Neural progenitor cell (in vitro differentiated cells): ENCODE measurements at regions not wholly inside any gene's neighbourhood (a gene's known extent, or its start where the extent isn't known, plus 50 kb on each side); places are given as distances from the start of the nearest gene placed in this dataset.

Experiments
- EZH2 ChIP-seq: fragments of 200-600 bp; sonication (generic); IDR thresholded peaks from 2 replicates; pipeline ENCODE4 v1.6.1; 2017; ENCODE audit warnings: antibody characterized with exemption, mild to moderate bottlenecking, moderate library complexity
- EZH2phosphoT487 ChIP-seq: fragments of 200-600 bp; sonication (generic); IDR thresholded peaks from 2 replicates; pipeline ENCODE4 v1.6.1; 2017; ENCODE audit warnings: antibody characterized with exemption
- TF ChIP-seq, protein P1 (sequence below): fragments of 200-600 bp; sonication (generic); IDR thresholded peaks from 2 replicates; pipeline ENCODE4 v1.5.1; 2017; ENCODE audit warnings: antibody characterized with exemption, mild to moderate bottlenecking

DNA sequence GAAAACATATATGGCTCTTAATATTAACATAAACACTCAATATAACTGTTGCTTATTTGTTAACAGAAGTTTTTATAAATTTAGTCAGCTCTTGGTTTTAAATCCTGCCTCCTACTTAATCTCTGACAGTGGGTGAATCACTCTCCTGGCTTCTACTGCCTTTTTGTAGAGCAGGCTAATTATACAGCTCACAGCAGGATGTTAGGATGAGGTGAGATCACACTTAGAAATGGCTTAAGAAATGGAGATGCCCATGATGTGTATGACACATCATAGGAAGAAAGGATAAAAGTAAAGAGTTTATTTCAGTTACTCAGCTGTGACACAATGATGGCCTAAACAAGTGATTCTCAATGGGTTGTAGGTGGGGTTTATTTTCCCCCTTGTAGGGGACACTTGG is 345.6 kb downstream of the SPRY2 start:
- TF ChIP-seq, protein P1, sequence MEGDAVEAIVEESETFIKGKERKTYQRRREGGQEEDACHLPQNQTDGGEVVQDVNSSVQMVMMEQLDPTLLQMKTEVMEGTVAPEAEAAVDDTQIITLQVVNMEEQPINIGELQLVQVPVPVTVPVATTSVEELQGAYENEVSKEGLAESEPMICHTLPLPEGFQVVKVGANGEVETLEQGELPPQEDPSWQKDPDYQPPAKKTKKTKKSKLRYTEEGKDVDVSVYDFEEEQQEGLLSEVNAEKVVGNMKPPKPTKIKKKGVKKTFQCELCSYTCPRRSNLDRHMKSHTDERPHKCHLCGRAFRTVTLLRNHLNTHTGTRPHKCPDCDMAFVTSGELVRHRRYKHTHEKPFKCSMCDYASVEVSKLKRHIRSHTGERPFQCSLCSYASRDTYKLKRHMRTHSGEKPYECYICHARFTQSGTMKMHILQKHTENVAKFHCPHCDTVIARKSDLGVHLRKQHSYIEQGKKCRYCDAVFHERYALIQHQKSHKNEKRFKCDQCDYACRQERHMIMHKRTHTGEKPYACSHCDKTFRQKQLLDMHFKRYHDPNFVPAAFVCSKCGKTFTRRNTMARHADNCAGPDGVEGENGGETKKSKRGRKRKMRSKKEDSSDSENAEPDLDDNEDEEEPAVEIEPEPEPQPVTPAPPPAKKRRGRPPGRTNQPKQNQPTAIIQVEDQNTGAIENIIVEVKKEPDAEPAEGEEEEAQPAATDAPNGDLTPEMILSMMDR = no peak
- TF ChIP-seq EZH2 (no peak), EZH2phosphoT487 (no peak)
